Dendritic cell treated with granulocyte-macrophage colony-stimulating factor and Interleukin-4, amounts not matched to agents 40 ng/mL and 50 ng/mL, for 4 days (primary cell): ENCODE measurements at regions not wholly inside any gene's neighbourhood (a gene's known extent, or its start where the extent isn't known, plus 50 kb on each side); places are given as distances from the start of the nearest gene placed in this dataset.

Experiments used
- H3K27ac Mint-ChIP-seq: one replicate; pipeline ENCODE4 v1.8.0; 2022; ENCODE audit warnings: mild to moderate bottlenecking, mixed read lengths
- H3K27me3 Mint-ChIP-seq: one replicate; pipeline ENCODE4 v1.8.0; 2022; ENCODE audit warnings: mild to moderate bottlenecking, mixed read lengths
- H3K36me3 Mint-ChIP-seq: one replicate; pipeline ENCODE4 v1.8.0; 2022; ENCODE audit warnings: low read depth, mixed read lengths
- H3K4me1 Mint-ChIP-seq: one replicate; pipeline ENCODE4 v1.8.0; 2022; ENCODE audit warnings: low read depth, mixed read lengths
- H3K4me3 Mint-ChIP-seq: one replicate; pipeline ENCODE4 v1.8.0; 2022; ENCODE audit warnings: mild to moderate bottlenecking, moderate library complexity, mixed read lengths
- H3K9me3 Mint-ChIP-seq: one replicate; pipeline ENCODE4 v1.8.0; 2022; ENCODE audit warnings: mixed read lengths
- intact Hi-C: fragments of 100-400 bp; cut with micrococcal nuclease; formaldehyde crosslinking; loops from one replicate; pipeline ENCODE4 v1.15.0; 2022

- Mint-ChIP-seq H3K27ac (no peak overlapping the region), H3K4me1 (peaks cover 14% of the 10 kb centered on the region), H3K27me3 (peaks cover 15% of the 10 kb centered on the region), H3K36me3 (no peaks in the 10 kb centered on the region), H3K4me3 (no peak overlapping the region), H3K9me3 (no peaks in the 10 kb centered on the region)
- intact Hi-C loops, result no loop called here
Observed at GRCh38 chr12:90335566-90335965, 619.4 kb downstream of the CCER1 start.

GRCh38 chr12:90333939-90334338 lies 621.0 kb downstream of the CCER1 start:
- H3K36me3 Mint-ChIP-seq, result no peaks in the 10 kb centered on the region
- intact Hi-C loops, result no loop called here
- H3K4me1 Mint-ChIP-seq, result peaks cover 14% of the 10 kb centered on the region
- H3K9me3 Mint-ChIP-seq, result no peaks in the 10 kb centered on the region
- H3K27me3 Mint-ChIP-seq, result peaks cover 11% of the 10 kb centered on the region
- no peak overlapping the region for H3K4me3 Mint-ChIP-seq
- H3K27ac Mint-ChIP-seq, result no peak overlapping the region

GRCh38 chr12:90333424-90333823 lies 621.6 kb downstream of the CCER1 start:
- intact Hi-C loops, result no loop called here
- Mint-ChIP-seq H3K27me3 (peaks cover 9% of the 10 kb centered on the region), H3K4me3 (no peak overlapping the region), H3K4me1 (peaks cover 14% of the 10 kb centered on the region), H3K27ac (no peak overlapping the region), H3K9me3 (no peaks in the 10 kb centered on the region), H3K36me3 (no peaks in the 10 kb centered on the region)

- intact Hi-C loops, result no loop called here
Observed at GRCh38 chr12:90331821-90332220, 623.2 kb downstream of the CCER1 start.

GRCh38 chr12:90331262-90331661 lies 622.6 kb upstream of the ATP2B1 start:
- Mint-ChIP-seq H3K36me3 (no peaks in the 10 kb centered on the region), H3K4me1 (peaks cover 13% of the 10 kb centered on the region), H3K27ac (no peak overlapping the region), H3K4me3 (no peak overlapping the region), H3K9me3 (no peaks in the 10 kb centered on the region), H3K27me3 (peaks cover 4% of the 10 kb centered on the region)
- intact Hi-C loops, result no loop called here

More at GRCh38 chr12:90331821-90332220, 623.2 kb downstream of the CCER1 start:
- Mint-ChIP-seq H3K36me3 (no peaks in the 10 kb centered on the region), H3K27me3 (peaks cover 7% of the 10 kb centered on the region), H3K27ac (no peak overlapping the region), H3K9me3 (no peaks in the 10 kb centered on the region), H3K4me1 (peaks cover 14% of the 10 kb centered on the region), H3K4me3 (no peak overlapping the region)

GRCh38 chr12:90327793-90328743 lies 619.4 kb upstream of the ATP2B1 start:
- H3K27ac Mint-ChIP-seq, result no peak overlapping the region

GRCh38 chr12:90323217-90323616 lies 614.6 kb upstream of the ATP2B1 start:
- intact Hi-C loops, result no loop called here
- H3K9me3 Mint-ChIP-seq, result no peaks in the 10 kb centered on the region
- no peaks in the 10 kb centered on the region for H3K4me1 Mint-ChIP-seq
- H3K36me3 Mint-ChIP-seq, result no peaks in the 10 kb centered on the region
- H3K27ac Mint-ChIP-seq, result no peak overlapping the region
- H3K27me3 Mint-ChIP-seq, result no peaks in the 10 kb centered on the region
- no peak overlapping the region for H3K4me3 Mint-ChIP-seq

More at GRCh38 chr12:90327793-90328743, 619.4 kb upstream of the ATP2B1 start:
- intact Hi-C loops, result no loop called here
- Mint-ChIP-seq H3K9me3 (no peaks in the 10 kb centered on the region), H3K4me3 (no peak overlapping the region), H3K4me1 (no peaks in the 10 kb centered on the region), H3K36me3 (no peaks in the 10 kb centered on the region), H3K27me3 (no peaks in the 10 kb centered on the region)

- intact Hi-C loops, result no loop called here
Observed at GRCh38 chr12:90322006-90322405, 613.4 kb upstream of the ATP2B1 start.

GRCh38 chr12:90321369-90321768 lies 612.7 kb upstream of the ATP2B1 start:
- intact Hi-C loops, result no loop called here
- H3K4me3 Mint-ChIP-seq, result no peak overlapping the region
- no peaks in the 10 kb centered on the region for H3K36me3 Mint-ChIP-seq
- no peaks in the 10 kb centered on the region for H3K27me3 Mint-ChIP-seq
- H3K4me1 Mint-ChIP-seq, result no peaks in the 10 kb centered on the region
- no peak overlapping the region for H3K27ac Mint-ChIP-seq
- no peaks in the 10 kb centered on the region for H3K9me3 Mint-ChIP-seq

More at GRCh38 chr12:90322006-90322405, 613.4 kb upstream of the ATP2B1 start:
- H3K9me3 Mint-ChIP-seq, result no peaks in the 10 kb centered on the region
- H3K4me1 Mint-ChIP-seq, result no peaks in the 10 kb centered on the region
- H3K27ac Mint-ChIP-seq, result no peak overlapping the region
- no peak overlapping the region for H3K4me3 Mint-ChIP-seq
- no peaks in the 10 kb centered on the region for H3K36me3 Mint-ChIP-seq
- no peaks in the 10 kb centered on the region for H3K27me3 Mint-ChIP-seq

GRCh38 chr12:90311561-90311960 lies 602.9 kb upstream of the ATP2B1 start:
- Mint-ChIP-seq H3K36me3 (no peaks in the 10 kb centered on the region), H3K4me3 (no peak overlapping the region), H3K27ac (no peak overlapping the region), H3K27me3 (no peaks in the 10 kb centered on the region), H3K9me3 (no peaks in the 10 kb centered on the region), H3K4me1 (no peaks in the 10 kb centered on the region)
- intact Hi-C loops, result no loop called here

- no peaks in the 10 kb centered on the region for H3K4me1 Mint-ChIP-seq
Observed at GRCh38 chr12:90305379-90305778, 596.7 kb upstream of the ATP2B1 start.

GRCh38 chr12:90304231-90304630 lies 595.6 kb upstream of the ATP2B1 start:
- Mint-ChIP-seq H3K4me3 (no peak overlapping the region), H3K9me3 (no peaks in the 10 kb centered on the region), H3K4me1 (peaks cover 5% of the 10 kb centered on the region), H3K36me3 (no peaks in the 10 kb centered on the region), H3K27me3 (no peaks in the 10 kb centered on the region), H3K27ac (no peak overlapping the region)
- intact Hi-C loops, result no loop called here

More at GRCh38 chr12:90305379-90305778, 596.7 kb upstream of the ATP2B1 start:
- Mint-ChIP-seq H3K4me3 (no peak overlapping the region), H3K27ac (no peak overlapping the region), H3K36me3 (no peaks in the 10 kb centered on the region), H3K9me3 (no peaks in the 10 kb centered on the region), H3K27me3 (no peaks in the 10 kb centered on the region)
- intact Hi-C loops, result no loop called here

- Mint-ChIP-seq H3K27ac (no peak overlapping the region), H3K27me3 (no peaks in the 10 kb centered on the region), H3K4me3 (no peak overlapping the region), H3K9me3 (no peaks in the 10 kb centered on the region), H3K4me1 (peaks cover 6% of the 10 kb centered on the region), H3K36me3 (no peaks in the 10 kb centered on the region)
- intact Hi-C loops, result no loop called here
Observed at GRCh38 chr12:90303771-90304170, 595.1 kb upstream of the ATP2B1 start.

- no peak overlapping the region for H3K4me3 Mint-ChIP-seq
Observed at GRCh38 chr12:90301561-90302133, 593.0 kb upstream of the ATP2B1 start.

More at GRCh38 chr12:90301561-90302133, 593.0 kb upstream of the ATP2B1 start:
- no peaks in the 10 kb centered on the region for H3K27me3 Mint-ChIP-seq
- H3K9me3 Mint-ChIP-seq, result no peaks in the 10 kb centered on the region
- no peak overlapping the region for H3K27ac Mint-ChIP-seq
- H3K4me1 Mint-ChIP-seq, result peaks cover 6% of the 10 kb centered on the region
- H3K36me3 Mint-ChIP-seq, result no peaks in the 10 kb centered on the region
- intact Hi-C loops, result no loop called here
